DND-41 (cell line): ENCODE measurements at regions not wholly inside any gene's neighbourhood (a gene's known extent, or its start where the extent isn't known, plus 50 kb on each side); places are given as distances from the start of the nearest gene placed in this dataset.

ENCODE experiments used
- ATAC-seq: fragments of 200-7000 bp; cut with Tn5 transposase; 3 replicates; pipeline ENCODE4 v1.9.1; 2021; ENCODE audit warnings: low read depth; ENCODE audit not compliant: insufficient read depth
- DNase-seq: peaks from one replicate; pipeline ENCODE4 v3.0.0-alpha.2; 2020
- H2AFZ ChIP-seq: 2 replicates; pipeline ENCODE4 v1.6.0; 2012; ENCODE audit warnings: low read depth, low read length
- H3K27ac ChIP-seq: 2 replicates; pipeline ENCODE4 v1.5.1; 2012; ENCODE audit warnings: low read length, inconsistent platforms
- H3K27me3 ChIP-seq: fragments of 200-600 bp; sonication (generic); 2 replicates; pipeline ENCODE4 v1.6.0; 2012; ENCODE audit warnings: low read length, mild to moderate bottlenecking, inconsistent platforms; ENCODE audit not compliant: insufficient read depth, poor library complexity
- H3K36me3 ChIP-seq: 2 replicates; pipeline ENCODE4 v1.5.1; 2012; ENCODE audit warnings: low read length, inconsistent platforms; ENCODE audit not compliant: insufficient read depth
- H3K4me1 ChIP-seq: 2 replicates; pipeline ENCODE4 v1.5.1; 2012; ENCODE audit warnings: mild to moderate bottlenecking, low read length; ENCODE audit not compliant: insufficient read depth
- H3K4me2 ChIP-seq: 2 replicates; pipeline ENCODE4 v1.6.0; 2012; ENCODE audit warnings: mild to moderate bottlenecking, moderate library complexity, low read length, inconsistent platforms; ENCODE audit not compliant: insufficient read depth
- H3K4me3 ChIP-seq, 2 experiments: fragments of 200-600 bp in 1 of 2; shearing (Covaris generic) in 1 of 2; 2 replicates each; pipeline ENCODE4 v1.5.1; 2012 to 2016; ENCODE audit warnings: inconsistent platforms in 2 of 2, low read length in 2 of 2, mild to moderate bottlenecking in 2 of 2, low read depth in 1 of 2, moderate library complexity in 1 of 2
- H3K79me2 ChIP-seq: 2 replicates; pipeline ENCODE4 v1.6.0; 2012; ENCODE audit warnings: low read length, inconsistent platforms; ENCODE audit not compliant: insufficient read depth
- H3K9ac ChIP-seq: 2 replicates; pipeline ENCODE4 v1.6.0; 2012; ENCODE audit warnings: low read depth, mild to moderate bottlenecking, inconsistent platforms, low read length, moderate library complexity
- H3K9me3 ChIP-seq: 2 replicates; pipeline ENCODE4 v1.5.1; 2012; ENCODE audit warnings: low read length, moderate library complexity, mild to moderate bottlenecking, inconsistent platforms; ENCODE audit not compliant: insufficient read depth, severe bottlenecking
- H4K20me1 ChIP-seq: 2 replicates; pipeline ENCODE4 v1.6.0; 2012; ENCODE audit warnings: low read length; ENCODE audit not compliant: insufficient read depth
- CTCF ChIP-seq: IDR thresholded peaks from 2 replicates; pipeline ENCODE4 v1.5.1; 2012; ENCODE audit warnings: borderline replicate concordance, low read length, moderate library complexity, mild to moderate bottlenecking; ENCODE audit not compliant: poor library complexity, severe bottlenecking; ENCODE audit errors: extremely low read depth
- EZH2 ChIP-seq: IDR thresholded peaks from 3 replicates; pipeline ENCODE4 v1.6.1; 2012; ENCODE audit warnings: borderline replicate concordance, low read depth, mild to moderate bottlenecking, moderate library complexity, low read length, inconsistent platforms; ENCODE audit not compliant: severe bottlenecking

DNA sequence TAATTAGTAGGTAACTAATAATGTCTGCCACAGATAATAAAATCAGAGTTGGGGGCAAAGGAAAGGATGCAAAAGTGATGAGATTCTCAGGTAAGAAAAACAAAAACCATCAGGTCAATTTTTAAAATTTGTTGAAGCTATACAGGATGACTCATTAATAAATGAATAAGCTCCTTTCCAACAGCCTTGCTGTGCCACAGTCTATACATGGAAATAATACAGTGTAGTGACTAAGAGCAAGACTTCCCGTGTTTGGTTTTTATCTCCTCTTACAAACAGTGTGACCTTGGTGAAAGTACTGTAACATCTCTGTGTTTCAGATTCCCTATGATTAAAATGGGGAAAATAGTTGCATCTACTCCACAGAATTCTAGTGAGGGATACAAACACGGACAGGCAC is 331.6 kb downstream of the PYDC2 start:
- no peaks in the 10 kb centered on the region for H3K27me3 ChIP-seq
- H3K9me3 ChIP-seq, result no peaks in the 10 kb centered on the region
- H3K4me2 ChIP-seq, result no peak overlapping the region
- no peaks in the 10 kb centered on the region for H3K36me3 ChIP-seq
- TF ChIP-seq CTCF (no peak), EZH2 (no peak)
- no peak overlapping the region for H3K27ac ChIP-seq
- ATAC-seq (no peak), DNase-seq (no peak)
- H2AFZ ChIP-seq, result no peak overlapping the region
- no peak overlapping the region for H3K4me3 ChIP-seq
- no peaks in the 10 kb centered on the region for H4K20me1 ChIP-seq
- H3K79me2 ChIP-seq, result no peaks in the 10 kb centered on the region
- no peaks in the 10 kb centered on the region for H3K4me1 ChIP-seq
- H3K9ac ChIP-seq, result no peak overlapping the region

DNA sequence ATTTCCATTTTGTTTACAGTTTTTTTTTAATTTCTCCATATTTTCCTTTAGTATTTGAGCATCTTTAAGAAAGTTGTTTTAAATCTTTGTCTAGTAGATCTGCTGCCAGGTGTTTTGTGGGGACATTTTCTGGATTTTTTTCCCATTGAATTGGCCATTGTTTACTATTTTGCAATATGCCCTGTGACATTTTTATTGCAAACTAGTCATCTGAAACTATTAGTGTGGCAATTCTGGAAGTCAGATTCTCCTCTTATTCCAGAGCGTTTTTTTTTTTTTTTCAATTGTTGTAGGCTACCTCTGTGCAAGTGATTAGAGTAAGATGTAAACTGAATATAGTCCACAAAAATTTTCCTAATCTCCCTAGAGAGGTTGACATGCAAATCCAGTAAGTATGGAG is 334.2 kb downstream of the PYDC2 start:
- Histone ChIP-seq H3K79me2 (no peaks in the 10 kb centered on the region), H3K9me3 (no peaks in the 10 kb centered on the region), H3K27me3 (no peaks in the 10 kb centered on the region), H3K4me3 (no peak overlapping the region), H4K20me1 (no peaks in the 10 kb centered on the region), H2AFZ (no peak overlapping the region), H3K9ac (no peak overlapping the region), H3K27ac (no peak overlapping the region), H3K4me2 (no peak overlapping the region), H3K36me3 (no peaks in the 10 kb centered on the region), H3K4me1 (no peaks in the 10 kb centered on the region)
- DNase-seq (no peak), ATAC-seq (no peak)
- TF ChIP-seq CTCF, result no peak
- no peak for TF ChIP-seq EZH2

GRCh38 chr3:191797271-191797670 is 336.3 kb downstream of the PYDC2 start:
- H3K36me3 ChIP-seq, result no peaks in the 10 kb centered on the region
- DNase-seq (no peak), ATAC-seq (no peak)
- H3K4me1 ChIP-seq, result no peaks in the 10 kb centered on the region
- no peaks in the 10 kb centered on the region for H4K20me1 ChIP-seq
- H2AFZ ChIP-seq, result no peak overlapping the region
- no peak overlapping the region for H3K4me2 ChIP-seq
- TF ChIP-seq CTCF (no peak), EZH2 (no peak)
- H3K27ac ChIP-seq, result no peak overlapping the region
- H3K4me3 ChIP-seq, result no peak overlapping the region
- H3K9me3 ChIP-seq, result no peaks in the 10 kb centered on the region
- H3K9ac ChIP-seq, result no peak overlapping the region
- H3K27me3 ChIP-seq, result no peaks in the 10 kb centered on the region
- H3K79me2 ChIP-seq, result no peaks in the 10 kb centered on the region

GRCh38 chr3:191802671-191803070 is 341.7 kb downstream of the PYDC2 start:
- ATAC-seq (no peak), DNase-seq (no peak)

More at GRCh38 chr3:191802671-191803070, 341.7 kb downstream of the PYDC2 start:
- no peak overlapping the region for H3K9ac ChIP-seq
- TF ChIP-seq EZH2, result no peak
- TF ChIP-seq CTCF, result no peak
- H3K27ac ChIP-seq, result no peak overlapping the region
- no peak overlapping the region for H3K4me2 ChIP-seq
- no peaks in the 10 kb centered on the region for H3K27me3 ChIP-seq
- H3K4me1 ChIP-seq, result no peaks in the 10 kb centered on the region
- no peaks in the 10 kb centered on the region for H4K20me1 ChIP-seq
- no peak overlapping the region for H2AFZ ChIP-seq
- H3K79me2 ChIP-seq, result no peaks in the 10 kb centered on the region
- peaks cover 4% of the 10 kb centered on the region for H3K9me3 ChIP-seq
- no peak overlapping the region for H3K4me3 ChIP-seq
- H3K36me3 ChIP-seq, result no peaks in the 10 kb centered on the region
